ENCODE measurements at regions not wholly inside any gene's neighbourhood (a gene's known extent, or its start where the extent isn't known, plus 50 kb on each side); places are given as distances from the start of the nearest gene placed in this dataset.
A peak's percentile ranks its signal among the peaks of the same experiment; 100 is the strongest.

GRCh38 chr6:43876602-43877001, 106.6 kb downstream of the VEGFA start:
- ATAC-seq: no peak

DNA sequence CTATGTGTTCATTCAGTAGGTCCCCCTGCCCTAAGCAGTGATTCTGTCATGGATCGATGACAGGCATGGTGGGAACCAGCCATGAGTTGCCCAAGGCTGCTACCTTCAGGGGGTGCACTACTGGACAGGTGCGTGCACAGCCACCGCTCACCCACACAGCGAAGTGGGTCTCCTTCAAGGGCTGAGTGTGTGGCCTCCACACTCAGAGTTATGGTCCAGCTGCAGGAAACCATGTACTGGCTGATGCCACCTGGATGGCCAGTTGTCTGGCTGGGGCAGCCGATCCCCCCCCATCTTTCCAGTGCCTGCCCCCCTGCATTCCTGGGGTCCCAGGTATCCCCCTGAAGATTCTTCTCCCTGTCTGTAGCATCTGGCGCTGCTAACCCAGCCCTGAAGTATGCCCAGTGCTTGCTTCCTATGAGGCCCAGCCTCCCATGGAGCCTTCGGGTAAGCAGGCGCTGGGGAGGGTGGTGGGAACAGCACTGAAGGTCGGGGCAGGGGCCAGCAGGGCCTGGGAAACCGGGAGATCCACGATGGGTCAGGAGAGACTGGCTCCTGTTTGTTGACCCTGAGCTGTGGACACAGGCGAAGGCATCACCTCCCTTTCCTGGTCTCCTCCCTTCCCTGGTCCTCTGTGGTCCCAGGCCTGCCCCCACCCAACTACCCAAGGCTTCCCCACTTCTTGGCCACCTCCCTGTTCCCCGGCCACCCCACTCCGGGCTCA, 106.0 kb downstream of the VEGFA start:
- intact Hi-C loops (cut with DNase I): no loop called here
- ATAC-seq: no peak
- no peak for DNase-seq (ENCODE audit: missing footprints)

More at GRCh38 chr6:43876602-43877001, 106.6 kb downstream of the VEGFA start:
- no peak for DNase-seq (ENCODE audit: missing footprints)
- intact Hi-C loops (cut with DNase I): no loop called here

GRCh38 chr6:43874814-43875590, 105.0 kb downstream of the VEGFA start:
- intact Hi-C loops (cut with DNase I): no loop called here
- no peak for DNase-seq (ENCODE audit: missing footprints)
- no peak for ATAC-seq

DNA sequence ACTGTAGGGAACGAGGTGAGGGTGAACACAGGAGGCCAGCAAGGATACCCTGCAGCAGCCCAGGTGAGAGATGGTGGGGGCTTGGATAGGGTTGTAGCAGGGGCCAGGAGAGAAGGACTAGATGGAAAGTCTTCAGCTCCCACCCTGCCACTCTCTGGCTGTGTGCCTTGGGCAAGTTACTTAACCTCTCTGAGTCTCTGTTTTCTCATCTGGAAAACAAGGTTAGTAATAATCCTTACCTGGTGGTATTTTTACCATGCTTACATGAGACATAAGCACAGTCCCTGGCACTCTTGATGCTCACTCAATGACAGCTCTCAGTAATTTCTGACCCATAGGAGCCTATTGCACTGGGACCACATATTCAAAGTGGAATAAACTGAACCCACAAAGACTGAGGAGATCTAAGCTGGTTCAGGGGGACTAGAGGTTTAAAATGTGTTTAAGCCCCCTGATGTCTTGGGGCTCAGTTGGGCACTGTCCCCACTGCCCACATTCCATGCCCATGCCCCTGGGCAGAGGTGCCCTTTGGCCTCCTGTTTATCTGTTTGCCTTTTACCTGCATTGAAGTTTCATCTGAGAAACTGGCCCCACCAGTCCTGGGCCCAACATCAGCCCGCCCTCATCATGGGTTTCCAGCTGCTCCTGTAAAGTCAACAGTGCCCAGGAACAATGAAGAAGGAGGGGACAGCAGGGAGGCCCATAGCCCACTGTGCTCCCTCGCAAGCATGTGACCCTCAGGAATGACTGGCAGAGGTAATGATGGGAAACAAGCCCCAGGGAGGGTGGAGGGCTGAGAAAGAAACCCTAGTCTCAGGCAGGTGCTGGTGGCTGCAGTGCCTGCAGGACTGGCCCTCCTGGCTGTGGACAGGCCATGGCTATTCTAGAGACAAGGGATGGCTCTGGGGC, 104.0 kb downstream of the VEGFA start:
- intact Hi-C loops (cut with DNase I): no loop called here
- ATAC-seq (no peak), DNase-seq (ENCODE audit: missing footprints) (no peak)

DNA sequence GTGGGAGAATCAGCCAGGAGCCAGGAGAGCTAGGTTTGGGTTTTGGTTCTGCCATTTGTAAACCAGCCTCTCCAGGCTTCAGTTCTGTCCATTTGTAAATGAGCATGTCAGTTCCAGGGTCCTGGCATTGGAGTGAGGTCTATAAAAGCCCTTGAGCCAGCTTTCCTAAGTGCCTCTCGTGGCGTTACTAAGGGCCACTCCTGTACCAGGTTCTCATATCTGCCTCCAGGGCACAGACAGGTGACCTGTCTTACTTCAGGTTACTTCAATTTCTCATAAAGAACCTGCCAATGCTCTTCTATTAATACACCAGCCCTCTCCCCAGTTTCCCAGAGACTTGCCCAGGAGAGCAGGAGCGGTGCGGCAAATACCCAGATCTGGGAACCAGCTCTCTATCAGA, 101.9 kb downstream of the VEGFA start:
- intact Hi-C loops (cut with DNase I): no loop called here
- ATAC-seq: no peak
- no peak for DNase-seq (ENCODE audit: missing footprints)

- intact Hi-C loops (cut with DNase I): no loop called here
- DNase-seq (ENCODE audit: missing footprints) (no peak), ATAC-seq (no peak)
Measured at GRCh38 chr6:43871284-43871683, 101.3 kb downstream of the VEGFA start.

DNA sequence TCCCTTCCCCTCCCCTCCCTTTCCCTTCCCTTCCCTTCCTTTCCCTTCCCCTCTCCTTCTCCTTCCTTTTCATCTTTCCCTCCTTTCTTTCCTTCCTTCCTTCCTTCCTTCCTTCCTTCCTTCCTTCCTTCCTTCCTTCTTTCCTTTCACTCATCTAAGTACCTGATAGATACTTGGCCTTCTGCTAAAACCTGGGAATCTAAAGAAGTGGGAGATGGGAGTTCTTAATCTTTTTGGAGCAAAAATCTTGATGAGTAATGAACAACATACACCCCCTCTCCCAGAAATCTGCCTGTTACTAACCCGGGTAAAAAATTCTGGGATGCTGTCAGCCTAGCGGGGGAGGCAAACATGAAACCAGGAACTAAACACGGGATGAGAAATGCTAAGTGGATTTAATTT, 100.7 kb downstream of the VEGFA start:
- intact Hi-C loops (cut with DNase I): no loop called here
- DNase-seq (ENCODE audit: missing footprints) (no peak), ATAC-seq (no peak)

GRCh38 chr6:43869792-43870659, 100.0 kb downstream of the VEGFA start:
- DNase-seq (ENCODE audit: missing footprints): no peak
- no peak for ATAC-seq
- intact Hi-C loops (cut with DNase I): no loop called here

GRCh38 chr6:43869079-43869710, 99.2 kb downstream of the VEGFA start:
- intact Hi-C loops (cut with DNase I): no loop called here
- ATAC-seq (peak; percentile 40), DNase-seq (ENCODE audit: missing footprints) (no peak)

GRCh38 chr6:43868467-43868866, 98.5 kb downstream of the VEGFA start:
- DNase-seq (ENCODE audit: missing footprints) (no peak), ATAC-seq (no peak)
- intact Hi-C loops (cut with DNase I): no loop called here

GRCh38 chr6:43867996-43868395, 98.0 kb downstream of the VEGFA start:
- DNase-seq (ENCODE audit: missing footprints): no peak
- intact Hi-C loops (cut with DNase I): no loop called here

GRCh38 chr6:43867246-43867645, 97.2 kb downstream of the VEGFA start:
- intact Hi-C loops (cut with DNase I): no loop called here
- no peak for ATAC-seq
- no peak for DNase-seq (ENCODE audit: missing footprints)

More at GRCh38 chr6:43867996-43868395, 98.0 kb downstream of the VEGFA start:
- no peak for ATAC-seq

GRCh38 chr6:43865932-43866645, 96.1 kb downstream of the VEGFA start:
- no peak for ATAC-seq
- intact Hi-C loops (cut with DNase I): no loop called here
- DNase-seq (ENCODE audit: missing footprints): no peak

- DNase-seq (ENCODE audit: missing footprints) (no peak), ATAC-seq (no peak)
- intact Hi-C loops (cut with DNase I): no loop called here
Measured at GRCh38 chr6:43865086-43865485, 95.1 kb downstream of the VEGFA start.

- DNase-seq (ENCODE audit: missing footprints): no peak
- intact Hi-C loops (cut with DNase I): no loop called here
- ATAC-seq: no peak
Measured at GRCh38 chr6:43862925-43863324, 92.9 kb downstream of the VEGFA start.

DNA sequence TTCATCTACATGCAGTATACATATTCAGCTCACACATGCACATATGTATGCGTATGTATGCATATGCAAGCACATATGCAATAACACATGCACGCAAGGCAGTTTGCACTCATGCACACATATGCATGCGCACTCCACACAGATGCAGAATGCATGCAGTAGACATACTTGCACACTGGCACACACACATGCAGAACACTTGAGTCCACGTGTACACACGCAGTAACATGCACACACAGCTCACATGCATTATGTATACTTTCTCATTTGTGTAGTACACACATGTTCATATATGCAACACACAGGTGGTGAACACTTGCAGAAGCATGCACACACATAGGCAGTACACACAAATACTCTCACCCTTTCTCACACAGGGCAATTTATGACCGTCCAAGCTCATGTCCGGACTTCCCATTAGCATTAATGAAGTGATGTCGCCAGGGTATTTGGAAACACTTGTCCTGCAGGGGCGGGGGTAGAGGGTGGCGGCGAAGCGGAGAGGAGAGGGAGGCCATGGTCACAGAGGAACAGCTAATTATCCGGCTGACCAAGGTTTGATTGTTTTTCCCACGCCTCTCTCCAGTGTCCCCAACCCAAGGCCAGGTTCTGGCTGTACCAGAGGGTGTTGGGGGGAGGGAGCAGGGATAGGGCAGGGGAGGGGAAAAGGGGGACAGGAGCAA, 91.3 kb downstream of the VEGFA start:
- ATAC-seq (no peak), DNase-seq (ENCODE audit: missing footprints) (no peak)
- intact Hi-C loops (cut with DNase I): no loop called here

DNA sequence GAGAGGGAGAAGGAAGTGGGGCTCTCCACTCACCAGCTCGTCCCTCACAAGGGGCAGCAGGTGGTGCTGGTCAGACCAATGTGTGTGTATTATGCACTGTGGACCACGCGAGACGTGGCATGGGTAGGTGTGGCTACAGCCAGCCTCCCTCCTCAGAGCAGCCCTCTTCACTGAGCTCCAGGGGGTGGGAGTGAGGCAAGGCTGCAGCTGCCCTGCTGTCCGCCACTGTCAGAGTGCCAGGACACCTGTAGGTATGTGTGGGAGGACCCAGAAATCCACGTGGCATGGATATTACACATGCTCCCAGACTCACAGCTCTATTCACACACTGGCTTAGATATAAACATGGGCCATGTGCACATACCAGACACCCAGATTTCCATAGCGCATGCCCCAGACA, 90.3 kb downstream of the VEGFA start:
- DNase-seq (ENCODE audit: missing footprints) (no peak), ATAC-seq (no peak)
- intact Hi-C loops (cut with DNase I): no loop called here

Data from Right ventricle myocardium inferior (tissue), 1 donor.